ENCODE measurements at regions not wholly inside any gene's neighbourhood (a gene's known extent, or its start where the extent isn't known, plus 50 kb on each side); places are given as distances from the start of the nearest gene placed in this dataset.

DNA sequence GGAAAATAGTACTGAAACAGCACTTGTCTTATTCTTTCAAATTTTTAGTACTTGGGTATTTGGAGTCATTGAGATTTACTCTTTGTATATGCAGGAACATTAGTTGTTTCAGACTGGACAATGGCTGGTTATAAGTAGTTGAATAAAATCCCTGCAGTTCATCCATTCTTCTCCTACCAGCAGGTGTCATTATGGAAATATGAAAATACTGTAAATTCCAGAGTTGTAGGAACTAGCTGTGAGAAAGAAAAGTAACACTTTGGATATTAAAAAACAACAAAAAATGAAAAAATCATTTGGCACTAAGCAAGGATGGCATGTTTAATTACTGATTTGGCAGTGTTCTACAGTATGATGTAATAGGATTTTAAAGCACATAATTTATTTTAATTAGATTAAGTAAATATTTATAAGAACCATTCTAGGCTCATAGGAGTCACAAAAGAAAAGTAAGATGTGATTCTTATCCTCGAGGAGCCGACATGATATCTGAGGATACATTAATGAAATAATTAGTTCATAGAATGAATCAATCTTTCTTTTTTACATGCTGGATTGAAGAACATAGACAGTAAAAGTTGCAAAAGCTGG lies 155.3 kb downstream of the KCNRG start:
- no peak for DNase-seq
- no peak overlapping the region for H3K4me3 Mint-ChIP-seq
- Histone ChIP-seq H3K23me2 (ENCODE audit: insufficient read length, low read depth, low read length, poor library complexity, severe bottlenecking) (no peaks in the 10 kb centered on the region), H2AK5ac (ENCODE audit: insufficient read length, low read length) (no peak overlapping the region), H3K4me2 (ENCODE audit: insufficient read depth, insufficient read length, low read length) (no peak overlapping the region), H2BK15ac (ENCODE audit: low read depth, low read length) (no peak overlapping the region), H2BK120ac (ENCODE audit: low read depth, low read length, poor library complexity, severe bottlenecking) (no peak overlapping the region), H3K4me1 (ENCODE audit: insufficient read depth, low read length) (no peaks in the 10 kb centered on the region), H3K56ac (ENCODE audit: insufficient read length, low read depth, low read length) (no peak overlapping the region), H4K8ac (replicated peaks; ENCODE audit: insufficient read length, low read depth, low read length) (no peak overlapping the region), H2BK12ac (ENCODE audit: insufficient read length, low read depth, low read length) (no peak overlapping the region), H3K9me3 (ENCODE audit: control insufficient read depth, low read depth, low read length) (no peaks in the 10 kb centered on the region), H3K23ac (ENCODE audit: insufficient read length, low read depth, low read length) (no peak overlapping the region), H3K79me1 (ENCODE audit: insufficient read depth, low read depth, low read length, poor library complexity, severe bottlenecking) (no peaks in the 10 kb centered on the region), H4K20me1 (ENCODE audit: control insufficient read depth, insufficient read depth, insufficient read length) (no peaks in the 10 kb centered on the region), H3T11ph (ENCODE audit: low read length) (no peak overlapping the region), H4K5ac (ENCODE audit: insufficient read length, low read depth, low read length) (no peak overlapping the region), H3K18ac (ENCODE audit: insufficient read length, low read depth, low read length) (no peak overlapping the region), H2AFZ (ENCODE audit: low read length) (no peak overlapping the region), H3K79me2 (ENCODE audit: insufficient read depth, low read length) (no peaks in the 10 kb centered on the region), H3K14ac (ENCODE audit: insufficient read depth, low read length) (no peak overlapping the region), H3K9ac (ENCODE audit: extremely low read depth, insufficient read length, low read length) (no peak overlapping the region), H4K91ac (ENCODE audit: insufficient read length, low read depth, low read length) (no peak overlapping the region), H2BK5ac (ENCODE audit: insufficient read length, low read length) (no peak overlapping the region), H3K27me3 (ENCODE audit: insufficient read depth, low read length) (no peaks in the 10 kb centered on the region), H3K27ac (ENCODE audit: insufficient read length, low read depth, low read length) (no peak overlapping the region), H2BK20ac (ENCODE audit: low read depth, low read length, poor library complexity, severe bottlenecking) (no peak overlapping the region), H3K4ac (ENCODE audit: low read depth, low read length) (no peak overlapping the region)
- WGBS (ENCODE audit: extremely low coverage, insufficient read length, low lambda C conversion rate) = no CpG with 5 or more reads among the region's 2 CpGs
- no peak overlapping the region for H3K27ac Mint-ChIP-seq
- H3K36me3 Mint-ChIP-seq (ENCODE audit: insufficient read depth in 1 of 3, low read depth in 3 of 3) = no peaks in the 10 kb centered on the region; a peak in 1 of 7 replicates
- H3K27me3 Mint-ChIP-seq (ENCODE audit: low read depth) = no peaks in the 10 kb centered on the region
- H3K9me3 Mint-ChIP-seq = peaks cover 0 to 3% of the 10 kb centered on the region in 2 experiments; a peak in 1 of 5 replicates
- TF ChIP-seq, protein P1, sequence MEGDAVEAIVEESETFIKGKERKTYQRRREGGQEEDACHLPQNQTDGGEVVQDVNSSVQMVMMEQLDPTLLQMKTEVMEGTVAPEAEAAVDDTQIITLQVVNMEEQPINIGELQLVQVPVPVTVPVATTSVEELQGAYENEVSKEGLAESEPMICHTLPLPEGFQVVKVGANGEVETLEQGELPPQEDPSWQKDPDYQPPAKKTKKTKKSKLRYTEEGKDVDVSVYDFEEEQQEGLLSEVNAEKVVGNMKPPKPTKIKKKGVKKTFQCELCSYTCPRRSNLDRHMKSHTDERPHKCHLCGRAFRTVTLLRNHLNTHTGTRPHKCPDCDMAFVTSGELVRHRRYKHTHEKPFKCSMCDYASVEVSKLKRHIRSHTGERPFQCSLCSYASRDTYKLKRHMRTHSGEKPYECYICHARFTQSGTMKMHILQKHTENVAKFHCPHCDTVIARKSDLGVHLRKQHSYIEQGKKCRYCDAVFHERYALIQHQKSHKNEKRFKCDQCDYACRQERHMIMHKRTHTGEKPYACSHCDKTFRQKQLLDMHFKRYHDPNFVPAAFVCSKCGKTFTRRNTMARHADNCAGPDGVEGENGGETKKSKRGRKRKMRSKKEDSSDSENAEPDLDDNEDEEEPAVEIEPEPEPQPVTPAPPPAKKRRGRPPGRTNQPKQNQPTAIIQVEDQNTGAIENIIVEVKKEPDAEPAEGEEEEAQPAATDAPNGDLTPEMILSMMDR (conservative IDR thresholded peaks at IDR 0.05) = no peak
- peaks cover 2 to 3% of the 10 kb centered on the region in 2 experiments; a peak in 3 of 4 replicates for H3K4me1 Mint-ChIP-seq

Data from H9 (cell line).